H9 (cell line): ENCODE measurements at regions not wholly inside any gene's neighbourhood (a gene's known extent, or its start where the extent isn't known, plus 50 kb on each side); places are given as distances from the start of the nearest gene placed in this dataset.

Experiments used
- DNase-seq: peaks from one replicate; pipeline ENCODE4 v3.0.0-alpha.2; 2017
- H2AFZ ChIP-seq: one replicate; pipeline ENCODE4 v1.6.1; 2013; ENCODE audit warnings: mild to moderate bottlenecking, low read length, control low read depth, moderate library complexity
- H2AK5ac ChIP-seq: 2 replicates; pipeline ENCODE4 v1.6.1; 2013; ENCODE audit warnings: low read length, control low read depth, mixed read lengths; ENCODE audit not compliant: insufficient read length
- H2BK120ac ChIP-seq: one replicate; pipeline ENCODE4 v1.6.1; 2013; ENCODE audit warnings: low read depth, mild to moderate bottlenecking, low read length, control low read depth, inconsistent platforms; ENCODE audit not compliant: poor library complexity, severe bottlenecking
- H2BK12ac ChIP-seq: 2 replicates; pipeline ENCODE4 v1.6.1; 2013; ENCODE audit warnings: low read length, control low read depth, mixed read lengths, low read depth; ENCODE audit not compliant: insufficient read length
- H2BK15ac ChIP-seq: 2 replicates; pipeline ENCODE4 v1.6.1; 2013; ENCODE audit warnings: low read depth, low read length, control low read depth
- H2BK20ac ChIP-seq: one replicate; pipeline ENCODE4 v1.6.1; 2013; ENCODE audit warnings: low read depth, mild to moderate bottlenecking, low read length, control low read depth, inconsistent platforms; ENCODE audit not compliant: poor library complexity, severe bottlenecking
- H2BK5ac ChIP-seq: 2 replicates; pipeline ENCODE4 v1.6.1; 2013; ENCODE audit warnings: low read length, control low read depth, mixed read lengths; ENCODE audit not compliant: insufficient read length
- H3K14ac ChIP-seq: 2 replicates; pipeline ENCODE4 v1.6.1; 2013; ENCODE audit warnings: low read length, control low read depth; ENCODE audit not compliant: insufficient read depth
- H3K18ac ChIP-seq: 2 replicates; pipeline ENCODE4 v1.6.1; 2013; ENCODE audit warnings: low read depth, mild to moderate bottlenecking, mixed read lengths, low read length, control low read depth; ENCODE audit not compliant: insufficient read length
- H3K23ac ChIP-seq: 2 replicates; pipeline ENCODE4 v1.6.1; 2013; ENCODE audit warnings: low read length, control low read depth, mixed read lengths, low read depth; ENCODE audit not compliant: insufficient read length
- H3K23me2 ChIP-seq: 2 replicates; pipeline ENCODE4 v1.6.1; 2013; ENCODE audit warnings: low read depth, mild to moderate bottlenecking, mixed read lengths, low read length, control low read depth; ENCODE audit not compliant: insufficient read length, poor library complexity, severe bottlenecking
- H3K27ac ChIP-seq: 2 replicates; pipeline ENCODE4 v1.5.1; 2013; ENCODE audit warnings: low read length, control low read depth, mixed read lengths, low read depth; ENCODE audit not compliant: insufficient read length
- H3K27me3 ChIP-seq: 2 replicates; pipeline ENCODE4 v1.6.1; 2013; ENCODE audit warnings: low read length, control low read depth, inconsistent platforms; ENCODE audit not compliant: insufficient read depth
- H3K4ac ChIP-seq: 2 replicates; pipeline ENCODE4 v1.6.1; 2013; ENCODE audit warnings: low read depth, mild to moderate bottlenecking, control low read depth, inconsistent platforms, low read length, moderate library complexity
- H3K4me1 ChIP-seq: 2 replicates; pipeline ENCODE4 v1.6.1; 2013; ENCODE audit warnings: low read length, control low read depth, inconsistent platforms; ENCODE audit not compliant: insufficient read depth
- H3K4me2 ChIP-seq: 2 replicates; pipeline ENCODE4 v1.6.1; 2013; ENCODE audit warnings: low read length, control low read depth, mixed read lengths; ENCODE audit not compliant: insufficient read length, insufficient read depth
- H3K56ac ChIP-seq: 2 replicates; pipeline ENCODE4 v1.6.1; 2013; ENCODE audit warnings: low read depth, mild to moderate bottlenecking, mixed read lengths, low read length, control low read depth; ENCODE audit not compliant: insufficient read length
- H3K79me1 ChIP-seq: 2 replicates; pipeline ENCODE4 v1.6.1; 2013; ENCODE audit warnings: low read depth, mild to moderate bottlenecking, moderate library complexity, low read length, control low read depth, inconsistent platforms; ENCODE audit not compliant: insufficient read depth, poor library complexity, severe bottlenecking
- H3K79me2 ChIP-seq: 2 replicates; pipeline ENCODE4 v1.6.1; 2013; ENCODE audit warnings: low read length, control low read depth, inconsistent platforms; ENCODE audit not compliant: insufficient read depth
- H3K9ac ChIP-seq: 2 replicates; pipeline ENCODE4 v1.6.1; 2013; ENCODE audit warnings: low read length, control low read depth, mixed read lengths; ENCODE audit not compliant: insufficient read length; ENCODE audit errors: extremely low read depth
- H3K9me3 ChIP-seq: one replicate; pipeline ENCODE4 v1.6.1; 2013; ENCODE audit warnings: low read depth, low read length, inconsistent platforms; ENCODE audit not compliant: control insufficient read depth
- H3T11ph ChIP-seq: one replicate; pipeline ENCODE4 v1.6.1; 2013; ENCODE audit warnings: mild to moderate bottlenecking, low read length, control low read depth, inconsistent platforms
- H4K20me1 ChIP-seq: one replicate; pipeline ENCODE4 v1.6.1; 2013; ENCODE audit not compliant: control insufficient read depth, insufficient read length, insufficient read depth
- H4K5ac ChIP-seq: 2 replicates; pipeline ENCODE4 v1.6.1; 2013; ENCODE audit warnings: low read depth, mild to moderate bottlenecking, mixed read lengths, low read length, control low read depth; ENCODE audit not compliant: insufficient read length
- H4K8ac ChIP-seq: replicated peaks from 2 replicates; pipeline ENCODE4 v1.6.1; 2013; ENCODE audit warnings: low read length, control low read depth, mixed read lengths, low read depth; ENCODE audit not compliant: insufficient read length
- H4K91ac ChIP-seq: 2 replicates; pipeline ENCODE4 v1.6.1; 2013; ENCODE audit warnings: low read depth, mild to moderate bottlenecking, moderate library complexity, mixed read lengths, low read length, control low read depth; ENCODE audit not compliant: insufficient read length
- H3K27ac Mint-ChIP-seq, 3 experiments: 2 replicates in 2 of 3; 3 replicates in 1 of 3; pipeline ENCODE4 v1.8.0; 2020 to 2021; ENCODE audit warnings: mixed read lengths in 3 of 3, mild to moderate bottlenecking in 1 of 3, moderate library complexity in 1 of 3
- H3K27me3 Mint-ChIP-seq: 2 replicates; pipeline ENCODE4 v1.8.0; 2021; ENCODE audit warnings: low read depth, mild to moderate bottlenecking, moderate library complexity, mixed read lengths
- H3K36me3 Mint-ChIP-seq, 3 experiments: 2 replicates in 2 of 3; 3 replicates in 1 of 3; pipeline ENCODE4 v1.8.0; 2020 to 2021; ENCODE audit warnings: low read depth in 3 of 3, mixed read lengths in 3 of 3; ENCODE audit not compliant: insufficient read depth in 1 of 3
- H3K4me1 Mint-ChIP-seq, 2 experiments: 2 replicates each; pipeline ENCODE4 v1.8.0; 2020; ENCODE audit warnings: mixed read lengths in 2 of 2
- H3K4me3 Mint-ChIP-seq, 2 experiments: 2 replicates in 1 of 2; 3 replicates in 1 of 2; pipeline ENCODE4 v1.8.0; 2020 to 2021; ENCODE audit warnings: mild to moderate bottlenecking in 2 of 2, mixed read lengths in 2 of 2, moderate library complexity in 1 of 2
- H3K9me3 Mint-ChIP-seq, 2 experiments: 2 replicates in 1 of 2; 3 replicates in 1 of 2; pipeline ENCODE4 v1.8.0; 2020; ENCODE audit warnings: mild to moderate bottlenecking in 2 of 2, mixed read lengths in 2 of 2, moderate library complexity in 1 of 2
- CTCF ChIP-seq: fragments of 200-600 bp; sonication (generic); conservative IDR thresholded peaks from 3 replicates; pipeline ENCODE4 v1.8.0; 2021; ENCODE audit warnings: antibody characterized with exemption, mild to moderate bottlenecking
- WGBS: extraction: QIAGEN DNeasy Blood & Tissue Kit; methylation state at CpG from one replicate; pipeline ENCODE4 v1.1.7; 2013; ENCODE audit warnings: missing lambda C conversion rate, low lambda C conversion rate, mixed read lengths; ENCODE audit not compliant: insufficient read length; ENCODE audit errors: extremely low coverage; 5-methylcytosine and 5-hydroxymethylcytosine counted together

- peaks cover 15 to 17% of the 10 kb centered on the region in 2 experiments for H3K9me3 Mint-ChIP-seq
- H3K9ac ChIP-seq = no peak overlapping the region
- H3T11ph ChIP-seq = no peak overlapping the region
- no peak overlapping the region for H2AFZ ChIP-seq
- no peak overlapping the region for H2AK5ac ChIP-seq
- H2BK120ac ChIP-seq = no peak overlapping the region
- peaks cover 0 to 10% (median 3%) of the 10 kb centered on the region in 3 experiments; a peak in 5 of 7 replicates for H3K36me3 Mint-ChIP-seq
- no peak overlapping the region for H3K56ac ChIP-seq
- H4K91ac ChIP-seq = no peak overlapping the region
- no peaks in the 10 kb centered on the region; a peak in 2 of 4 replicates for H3K4me1 Mint-ChIP-seq
- no peak overlapping the region for H3K14ac ChIP-seq
- H3K4ac ChIP-seq = no peak overlapping the region
- no peak overlapping the region for H3K4me2 ChIP-seq
- no peak overlapping the region for H4K5ac ChIP-seq
- H3K4me1 ChIP-seq = no peaks in the 10 kb centered on the region
- no peak overlapping the region for H3K4me3 Mint-ChIP-seq
- H3K79me1 ChIP-seq = no peaks in the 10 kb centered on the region
- H3K79me2 ChIP-seq = no peaks in the 10 kb centered on the region
- no peak overlapping the region for H2BK20ac ChIP-seq
- H3K9me3 ChIP-seq = no peaks in the 10 kb centered on the region
- H4K8ac ChIP-seq = no peak overlapping the region
- H3K27ac Mint-ChIP-seq = no peak overlapping the region
- WGBS = no CpG with 5 or more reads among the region's 9 CpGs
- no peak overlapping the region for H3K23ac ChIP-seq
- H3K18ac ChIP-seq = no peak overlapping the region
- peaks cover 4% of the 10 kb centered on the region for H3K23me2 ChIP-seq
- H3K27me3 Mint-ChIP-seq = peaks cover 71% of the 10 kb centered on the region
- no peak overlapping the region for H2BK5ac ChIP-seq
- H2BK15ac ChIP-seq = no peak overlapping the region
- no peaks in the 10 kb centered on the region for H4K20me1 ChIP-seq
- no peak overlapping the region for H3K27ac ChIP-seq
- peaks cover 2% of the 10 kb centered on the region for H3K27me3 ChIP-seq
- H2BK12ac ChIP-seq = no peak overlapping the region
- TF ChIP-seq CTCF = no peak
- no peak for DNase-seq
Observed at GRCh38 chr15:98431171-98431570, 217.2 kb upstream of the IGF1R start.
